GM12892 (cell line): ENCODE measurements at regions not wholly inside any gene's neighbourhood (a gene's known extent, or its start where the extent isn't known, plus 50 kb on each side); places are given as distances from the start of the nearest gene placed in this dataset.

Source experiments
- DNase-seq: peaks from one replicate; pipeline ENCODE4 v3.0.0; 2011; ENCODE audit not compliant: insufficient read length
- FAIRE-seq: peaks from 2 replicates; lab custom pipeline; 2011; peaks lifted over from hg19 to GRCh38; lab: Jason Lieb, UNC
- POLR2A ChIP-seq: IDR thresholded peaks from 2 replicates; pipeline ENCODE4 v1.6.1; 2011; ENCODE audit warnings: low read depth, low read length, control low read depth
- POLR2AphosphoS5 ChIP-seq: IDR thresholded peaks from 2 replicates; pipeline ENCODE4 v1.6.1; 2011; ENCODE audit warnings: low read depth, low read length, control low read depth
- TAF1 ChIP-seq: IDR thresholded peaks from 2 replicates; pipeline ENCODE4 v1.6.1; 2011; ENCODE audit warnings: low read depth, mild to moderate bottlenecking, control low read depth, low read length, borderline replicate concordance

DNA sequence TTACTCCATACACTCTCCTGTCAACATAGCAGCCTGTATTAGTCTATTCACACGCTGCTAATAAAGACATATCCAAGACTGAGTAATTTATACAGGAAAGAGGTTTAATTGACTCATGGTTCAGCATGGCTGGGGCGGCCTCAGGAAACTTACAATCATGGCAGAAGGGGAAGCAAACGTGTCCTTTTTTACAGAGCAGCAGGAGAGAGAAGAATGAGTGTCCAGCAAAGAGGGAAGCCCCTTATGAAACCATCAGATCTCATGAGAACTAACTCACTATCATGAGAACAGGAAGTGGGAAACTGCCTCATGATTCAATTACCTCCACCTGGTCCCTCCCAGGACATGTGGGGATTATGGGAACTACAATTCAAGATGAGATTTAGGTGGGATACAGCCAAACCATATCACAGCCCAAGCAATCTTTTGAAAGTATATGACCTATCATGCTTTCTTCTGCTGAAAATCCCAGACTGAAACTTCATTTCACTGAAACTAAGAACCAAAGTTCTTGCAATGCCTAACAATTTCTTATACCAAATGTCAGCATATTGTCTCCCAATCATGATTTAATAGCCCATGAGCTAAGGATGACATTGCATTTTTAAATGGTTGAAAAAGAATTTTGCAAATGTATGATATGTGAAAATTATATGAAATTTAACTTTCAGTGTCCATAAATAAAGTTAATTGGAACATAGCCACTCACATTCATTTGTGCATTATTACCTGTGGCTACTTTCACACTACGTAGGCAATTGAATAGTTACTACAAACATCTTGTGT, 686.8 kb upstream of the ZEB2 start:
- no peak for FAIRE-seq

DNA sequence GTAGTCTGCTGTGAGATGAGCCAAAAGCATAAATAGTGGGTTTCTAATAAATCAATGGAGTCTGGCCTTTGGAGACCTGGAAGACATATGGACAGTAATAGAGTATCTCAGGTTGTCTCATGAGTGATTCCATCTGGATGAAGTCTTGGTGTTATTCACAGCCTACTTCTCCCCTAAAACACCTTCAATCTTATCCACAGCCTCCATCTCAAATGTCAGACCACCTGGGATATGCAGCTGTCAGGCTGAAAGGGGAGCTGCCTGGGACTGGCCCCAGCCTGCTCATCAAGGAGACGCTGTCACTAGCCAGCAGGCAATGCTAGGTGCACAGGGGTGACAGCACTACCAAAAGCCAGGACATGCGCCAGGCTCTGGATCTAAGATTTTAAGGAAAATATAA, 684.0 kb upstream of the ZEB2 start:
- DNase-seq (no peak), FAIRE-seq (no peak)
- TF ChIP-seq TAF1 (no peak), POLR2A (no peak), POLR2AphosphoS5 (no peak)

More for the DNA sequence above, 686.8 kb upstream of the ZEB2 start:
- no peak for DNase-seq
- TF ChIP-seq POLR2A, result no peak
- no peak for TF ChIP-seq POLR2AphosphoS5
- TF ChIP-seq TAF1, result no peak

DNA sequence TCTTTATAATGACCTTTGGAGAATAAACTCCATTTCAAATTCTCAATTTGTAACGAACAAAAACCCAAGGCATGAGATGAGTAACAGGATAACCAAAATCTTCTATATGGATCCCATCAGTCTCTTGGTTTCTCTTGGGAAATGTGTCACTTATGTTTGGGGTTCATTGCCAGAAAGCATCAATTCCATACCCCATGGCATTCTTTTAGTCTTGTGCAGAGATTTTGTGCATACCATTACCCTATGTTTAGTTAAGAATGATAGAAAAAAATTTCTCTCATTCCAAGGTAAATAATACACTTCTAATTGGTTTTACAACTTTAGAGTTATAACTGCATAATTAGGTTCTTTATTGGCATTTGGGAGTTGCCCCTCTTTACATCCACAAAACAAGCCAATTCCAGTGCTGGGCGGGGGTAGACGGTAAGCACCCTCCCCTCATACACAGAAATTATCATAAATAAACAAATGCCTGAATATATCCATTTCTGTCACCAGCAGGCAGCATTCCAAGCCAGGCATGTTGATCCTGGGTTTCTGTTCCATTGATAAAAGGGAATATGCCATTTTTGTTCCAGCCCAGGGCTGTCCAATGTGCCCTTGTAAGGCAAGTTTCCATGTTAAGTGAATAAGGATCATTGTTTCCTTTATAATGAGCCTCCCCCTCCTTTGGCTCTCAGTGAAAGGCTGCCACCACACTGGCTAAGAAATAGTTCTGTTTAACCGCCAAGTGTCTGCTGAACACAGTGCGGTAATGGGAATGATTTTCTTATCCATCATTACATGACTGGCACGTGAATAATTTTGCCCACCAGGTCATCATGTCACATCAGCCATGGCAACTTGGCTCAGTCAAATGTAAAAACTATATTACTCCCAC, 680.1 kb upstream of the ZEB2 start:
- FAIRE-seq (no peak), DNase-seq (no peak)
- no peak for TF ChIP-seq POLR2AphosphoS5
- TF ChIP-seq TAF1, result no peak
- TF ChIP-seq POLR2A, result no peak

DNA sequence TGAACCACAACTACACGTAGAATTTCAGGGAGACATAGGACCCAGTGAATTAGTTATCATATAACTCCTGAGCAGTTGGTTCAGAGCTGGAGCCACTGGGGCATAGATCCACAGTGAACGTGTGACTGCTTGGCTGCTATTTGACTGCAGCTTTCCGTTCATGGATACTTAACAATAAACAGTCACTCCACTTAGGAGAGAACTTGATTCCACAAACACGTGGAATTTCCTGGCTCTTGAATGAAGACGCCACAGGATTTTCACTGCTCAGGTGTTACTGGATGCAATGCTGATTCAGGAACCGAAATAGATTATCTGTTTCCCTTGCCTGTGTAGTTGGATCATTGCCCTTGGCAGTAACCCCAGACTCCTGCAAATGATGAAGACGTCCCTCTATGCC, 679.1 kb upstream of the ZEB2 start:
- TF ChIP-seq POLR2AphosphoS5 (no peak), TAF1 (no peak), POLR2A (no peak)
- FAIRE-seq, result no peak
- no peak for DNase-seq

DNA sequence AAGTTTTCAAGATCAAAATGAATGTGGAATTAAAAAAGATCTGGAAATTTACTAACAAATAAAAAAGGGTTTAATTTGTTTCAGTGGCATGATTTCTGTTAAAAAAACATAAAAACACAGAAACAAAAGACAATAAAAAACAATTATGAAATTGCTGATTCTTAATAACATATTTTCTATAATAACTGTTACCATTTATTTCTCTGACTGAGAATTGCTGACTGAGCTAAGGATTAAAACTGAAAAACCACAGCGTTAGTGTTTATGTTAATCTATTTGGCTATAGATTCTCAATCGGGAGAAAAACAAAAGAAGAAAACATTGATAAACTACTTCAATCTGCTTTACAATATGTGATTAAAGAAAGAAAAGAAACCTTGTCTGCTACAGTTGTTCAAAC, 678.6 kb upstream of the ZEB2 start:
- FAIRE-seq (no peak), DNase-seq (no peak)
- TF ChIP-seq POLR2AphosphoS5 (no peak), POLR2A (no peak), TAF1 (no peak)

DNA sequence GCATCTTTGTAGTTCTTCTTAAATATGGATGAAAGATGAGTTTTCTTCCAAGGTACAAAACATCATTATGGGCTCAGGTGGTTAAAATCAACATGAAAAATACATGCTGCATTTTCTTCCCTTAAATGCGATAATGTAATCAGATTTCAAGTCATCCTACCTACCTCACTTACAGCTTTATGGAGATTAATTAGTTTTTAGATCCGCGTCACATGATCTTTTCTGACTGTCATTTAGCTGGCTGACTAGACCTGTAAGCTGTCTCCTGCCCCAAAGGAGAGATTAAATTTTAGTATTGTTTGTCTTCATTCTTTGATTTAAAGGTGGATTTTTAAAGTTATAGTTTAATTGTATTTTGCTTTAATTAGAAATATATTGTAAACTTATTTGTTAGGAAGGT, 678.0 kb upstream of the ZEB2 start:
- FAIRE-seq (no peak), DNase-seq (no peak)
- TF ChIP-seq POLR2A, result no peak
- no peak for TF ChIP-seq TAF1
- TF ChIP-seq POLR2AphosphoS5, result no peak

DNA sequence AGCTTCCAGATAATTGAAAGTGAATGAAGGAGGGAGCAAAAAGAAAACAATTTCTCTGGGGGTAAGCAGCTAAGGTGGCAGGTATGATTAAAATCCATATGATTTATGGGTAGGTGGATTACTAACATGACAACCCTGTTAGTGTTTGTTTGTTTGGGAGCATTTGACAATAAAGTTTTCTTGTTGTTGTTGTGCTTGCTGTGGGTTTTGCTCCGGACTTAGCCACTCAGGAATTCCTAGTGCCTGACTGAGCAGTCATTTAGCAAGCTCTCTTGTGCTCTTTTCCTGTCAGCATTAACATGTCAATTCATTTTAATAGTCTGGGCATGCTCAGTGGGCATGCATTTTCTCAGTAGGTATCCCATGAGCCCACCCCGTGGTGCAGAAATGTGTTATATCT, 674.8 kb upstream of the ZEB2 start:
- FAIRE-seq (no peak), DNase-seq (no peak)
- TF ChIP-seq POLR2A, result no peak
- TF ChIP-seq POLR2AphosphoS5, result no peak
- no peak for TF ChIP-seq TAF1

DNA sequence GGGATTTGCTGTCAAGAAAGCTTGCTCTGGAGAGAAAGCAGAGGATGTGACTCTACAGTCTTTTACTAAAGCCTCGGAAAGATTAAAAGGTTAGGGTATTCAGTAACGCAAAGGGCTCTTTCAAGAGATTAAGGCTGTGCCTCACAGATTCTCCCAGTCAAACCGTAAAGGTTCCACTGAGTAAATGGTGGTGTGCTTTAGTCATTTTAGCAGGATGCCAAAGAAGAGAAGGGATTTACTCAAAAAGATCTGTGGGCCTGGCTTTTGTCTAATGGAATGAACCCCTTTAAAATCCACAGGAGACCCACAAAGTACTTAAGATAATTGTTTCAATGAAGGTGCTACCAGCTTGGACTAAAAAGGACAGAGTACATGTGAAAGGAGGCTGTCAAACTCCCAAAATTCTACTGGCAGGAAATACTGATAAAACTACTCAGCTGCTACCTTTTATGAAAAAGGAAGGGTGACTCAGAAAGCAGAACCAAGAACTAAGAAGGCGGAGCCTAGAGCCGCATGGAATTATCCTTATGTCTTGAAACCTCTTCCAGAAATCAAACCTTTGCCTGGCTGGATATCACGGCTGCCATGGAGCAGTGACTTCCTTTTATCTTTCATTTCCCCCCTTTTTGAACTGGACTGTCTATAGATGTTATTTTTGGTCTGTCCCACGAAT, 670.2 kb upstream of the ZEB2 start:
- no peak for FAIRE-seq
- no peak for TF ChIP-seq POLR2A
- no peak for TF ChIP-seq POLR2AphosphoS5
- TF ChIP-seq TAF1, result no peak

DNA sequence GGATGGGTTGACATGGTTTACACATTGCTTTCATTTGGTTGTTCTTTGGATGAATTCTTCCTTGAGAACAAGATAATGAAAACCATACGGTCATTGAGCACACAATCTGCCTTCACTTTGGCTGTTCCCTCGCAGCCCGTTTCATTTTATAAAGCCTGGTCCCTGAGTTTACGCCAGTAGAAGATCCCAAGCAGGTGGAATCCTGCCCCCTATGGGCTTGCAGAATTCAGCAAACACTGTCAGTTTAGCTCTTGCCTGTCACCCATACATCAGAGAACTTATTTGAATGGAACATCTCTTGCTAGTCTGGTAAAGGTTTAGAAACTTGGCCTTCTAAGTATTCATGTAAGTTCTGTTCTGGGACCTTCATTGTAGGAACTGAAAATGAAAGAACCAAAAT, 666.4 kb upstream of the ZEB2 start:
- no peak for DNase-seq
- FAIRE-seq, result no peak

More for the DNA sequence above, 670.2 kb upstream of the ZEB2 start:
- DNase-seq, result no peak

DNA sequence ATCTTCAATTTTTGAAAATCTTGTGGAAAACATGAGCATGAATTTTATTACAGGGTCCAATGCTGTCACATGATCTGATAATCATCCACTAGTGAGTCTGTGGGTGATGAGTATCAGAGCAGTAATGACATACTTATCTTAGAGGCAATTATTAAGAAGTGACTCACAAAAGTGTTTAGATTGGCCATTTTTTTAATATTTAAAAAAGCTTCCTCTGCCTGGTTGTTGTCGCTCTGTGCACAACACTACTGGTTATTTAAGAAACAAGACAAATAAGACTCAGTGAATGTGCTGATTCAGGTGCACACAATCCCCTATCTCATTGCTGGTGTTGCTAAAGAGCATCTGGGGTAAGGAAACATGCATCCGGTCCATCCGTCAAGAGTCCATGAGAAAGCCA, 665.8 kb upstream of the ZEB2 start:
- DNase-seq (no peak), FAIRE-seq (no peak)
- TF ChIP-seq TAF1 (no peak), POLR2A (no peak), POLR2AphosphoS5 (no peak)

More for the DNA sequence above, 666.4 kb upstream of the ZEB2 start:
- TF ChIP-seq POLR2AphosphoS5 (no peak), TAF1 (no peak), POLR2A (no peak)
